Nephron progenitor cell (in vitro differentiated cells): ENCODE measurements at regions not wholly inside any gene's neighbourhood (a gene's known extent, or its start where the extent isn't known, plus 50 kb on each side); places are given as distances from the start of the nearest gene placed in this dataset.

Experiments used
- DNase-seq: peaks from one replicate; pipeline ENCODE4 v3.0.0; 2021
- H3K27ac Mint-ChIP-seq: 2 replicates; pipeline ENCODE4 v1.8.0; 2021; ENCODE audit warnings: mild to moderate bottlenecking, moderate library complexity, mixed read lengths
- H3K27me3 Mint-ChIP-seq: 2 replicates; pipeline ENCODE4 v1.8.0; 2021; ENCODE audit warnings: mild to moderate bottlenecking, low read depth, mixed read lengths; ENCODE audit not compliant: poor library complexity
- H3K36me3 Mint-ChIP-seq: 2 replicates; pipeline ENCODE4 v1.8.0; 2021; ENCODE audit warnings: low read depth, mixed read lengths
- H3K4me1 Mint-ChIP-seq: 2 replicates; pipeline ENCODE4 v1.8.0; 2021; ENCODE audit warnings: mixed read lengths
- H3K4me3 Mint-ChIP-seq: 2 replicates; pipeline ENCODE4 v1.8.0; 2021; ENCODE audit warnings: mild to moderate bottlenecking, moderate library complexity, mixed read lengths
- H3K9me3 Mint-ChIP-seq: 2 replicates; pipeline ENCODE4 v1.8.0; 2021; ENCODE audit warnings: mild to moderate bottlenecking, moderate library complexity, mixed read lengths
- TF ChIP-seq, protein P1 (sequence below): fragments of 200-600 bp; sonication (generic); IDR thresholded peaks from 2 replicates; pipeline ENCODE4 v1.5.0; 2021; ENCODE audit warnings: antibody characterized with exemption

GRCh38 chr5:51521583-51521982, 138.3 kb downstream of the ISL1 start:
- H3K4me3 Mint-ChIP-seq: no peak overlapping the region
- H3K36me3 Mint-ChIP-seq: no peaks in the 10 kb centered on the region
- DNase-seq: no peak
- H3K4me1 Mint-ChIP-seq: no peaks in the 10 kb centered on the region
- TF ChIP-seq, protein P1, sequence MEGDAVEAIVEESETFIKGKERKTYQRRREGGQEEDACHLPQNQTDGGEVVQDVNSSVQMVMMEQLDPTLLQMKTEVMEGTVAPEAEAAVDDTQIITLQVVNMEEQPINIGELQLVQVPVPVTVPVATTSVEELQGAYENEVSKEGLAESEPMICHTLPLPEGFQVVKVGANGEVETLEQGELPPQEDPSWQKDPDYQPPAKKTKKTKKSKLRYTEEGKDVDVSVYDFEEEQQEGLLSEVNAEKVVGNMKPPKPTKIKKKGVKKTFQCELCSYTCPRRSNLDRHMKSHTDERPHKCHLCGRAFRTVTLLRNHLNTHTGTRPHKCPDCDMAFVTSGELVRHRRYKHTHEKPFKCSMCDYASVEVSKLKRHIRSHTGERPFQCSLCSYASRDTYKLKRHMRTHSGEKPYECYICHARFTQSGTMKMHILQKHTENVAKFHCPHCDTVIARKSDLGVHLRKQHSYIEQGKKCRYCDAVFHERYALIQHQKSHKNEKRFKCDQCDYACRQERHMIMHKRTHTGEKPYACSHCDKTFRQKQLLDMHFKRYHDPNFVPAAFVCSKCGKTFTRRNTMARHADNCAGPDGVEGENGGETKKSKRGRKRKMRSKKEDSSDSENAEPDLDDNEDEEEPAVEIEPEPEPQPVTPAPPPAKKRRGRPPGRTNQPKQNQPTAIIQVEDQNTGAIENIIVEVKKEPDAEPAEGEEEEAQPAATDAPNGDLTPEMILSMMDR: no peak
- H3K27me3 Mint-ChIP-seq: no peaks in the 10 kb centered on the region
- H3K9me3 Mint-ChIP-seq: no peaks in the 10 kb centered on the region
- no peak overlapping the region for H3K27ac Mint-ChIP-seq

DNA sequence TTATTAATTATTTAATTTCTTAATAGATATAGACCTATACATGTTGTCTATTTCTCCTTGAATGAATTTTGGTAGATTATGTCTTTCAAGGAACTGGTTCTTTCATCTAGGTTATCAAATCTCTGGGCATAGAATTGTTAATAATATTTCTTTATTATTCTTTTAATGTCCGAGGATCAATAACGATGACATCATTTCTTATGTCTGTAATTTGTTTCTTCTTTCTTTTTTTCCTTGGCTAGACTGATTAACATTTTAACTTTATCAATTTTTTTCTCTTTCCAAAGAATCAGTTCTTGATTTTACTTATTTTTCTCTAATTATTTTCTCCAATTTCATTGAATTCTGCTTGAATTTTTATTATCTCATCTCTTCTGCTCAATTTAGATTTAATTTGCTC, 156.0 kb downstream of the ISL1 start:
- Mint-ChIP-seq H3K9me3 (peaks cover 17% of the 10 kb centered on the region), H3K27ac (no peak overlapping the region), H3K36me3 (no peaks in the 10 kb centered on the region), H3K27me3 (no peaks in the 10 kb centered on the region), H3K4me1 (no peaks in the 10 kb centered on the region), H3K4me3 (no peak overlapping the region)
- TF ChIP-seq, protein P1: no peak
- no peak for DNase-seq

DNA sequence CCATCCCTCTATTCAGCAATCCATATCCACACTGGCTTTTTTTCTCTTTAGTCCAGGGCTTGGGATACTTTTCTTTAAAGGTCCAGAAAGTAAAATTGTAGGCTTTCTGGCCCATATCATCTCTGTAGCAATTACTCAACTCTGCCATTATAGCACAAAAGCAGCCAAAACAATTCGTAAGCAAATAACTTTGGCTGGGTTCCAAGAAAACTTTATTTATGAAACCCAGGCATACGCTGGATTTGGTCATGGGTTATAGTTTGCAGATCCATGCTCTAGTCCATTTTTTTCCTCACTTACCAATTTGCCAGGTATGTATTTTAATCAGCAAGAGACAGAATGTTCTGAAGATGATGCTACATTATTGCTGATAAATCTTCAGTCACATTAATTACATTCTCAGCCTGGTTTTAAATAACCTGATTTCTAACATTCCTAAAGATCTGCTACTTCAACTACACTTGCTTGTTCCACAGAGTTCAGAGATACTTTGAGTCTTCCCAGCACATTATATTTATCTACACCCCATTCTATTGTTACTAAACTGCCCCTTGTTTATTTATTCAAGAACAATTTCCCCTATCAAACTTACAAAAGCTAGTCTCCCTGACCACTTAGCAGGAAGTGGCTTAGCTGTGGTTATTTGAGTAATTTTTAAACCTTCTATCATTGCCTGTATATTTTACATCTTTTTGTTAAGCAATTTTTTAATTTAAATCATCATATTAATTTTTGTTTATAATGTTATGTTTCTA, 161.0 kb downstream of the ISL1 start:
- Mint-ChIP-seq H3K27me3 (no peaks in the 10 kb centered on the region), H3K36me3 (no peaks in the 10 kb centered on the region), H3K4me3 (no peak overlapping the region), H3K27ac (no peak overlapping the region), H3K9me3 (no peaks in the 10 kb centered on the region), H3K4me1 (no peaks in the 10 kb centered on the region)
- TF ChIP-seq, protein P1: no peak
- no peak for DNase-seq

- DNase-seq: no peak
- Mint-ChIP-seq H3K36me3 (no peaks in the 10 kb centered on the region), H3K9me3 (no peaks in the 10 kb centered on the region), H3K27me3 (no peaks in the 10 kb centered on the region), H3K27ac (no peak overlapping the region), H3K4me3 (no peak overlapping the region), H3K4me1 (no peaks in the 10 kb centered on the region)
- TF ChIP-seq, protein P1: no peak
Measured at GRCh38 chr5:51556833-51557232, 173.6 kb downstream of the ISL1 start.

- Mint-ChIP-seq H3K27ac (no peak overlapping the region), H3K36me3 (no peaks in the 10 kb centered on the region), H3K4me3 (no peak overlapping the region), H3K9me3 (no peaks in the 10 kb centered on the region), H3K27me3 (no peaks in the 10 kb centered on the region), H3K4me1 (no peaks in the 10 kb centered on the region)
- TF ChIP-seq, protein P1: no peak
- no peak for DNase-seq
Measured at GRCh38 chr5:51558682-51559081, 175.4 kb downstream of the ISL1 start.

- Mint-ChIP-seq H3K4me3 (no peak overlapping the region), H3K27ac (no peak overlapping the region), H3K9me3 (no peaks in the 10 kb centered on the region), H3K36me3 (no peaks in the 10 kb centered on the region), H3K27me3 (no peaks in the 10 kb centered on the region), H3K4me1 (no peaks in the 10 kb centered on the region)
- DNase-seq: no peak
- TF ChIP-seq, protein P1: no peak
Measured at GRCh38 chr5:51559339-51559738, 176.1 kb downstream of the ISL1 start.
